ENCODE measurements at regions not wholly inside any gene's neighbourhood (a gene's known extent, or its start where the extent isn't known, plus 50 kb on each side); places are given as distances from the start of the nearest gene placed in this dataset.

DNA sequence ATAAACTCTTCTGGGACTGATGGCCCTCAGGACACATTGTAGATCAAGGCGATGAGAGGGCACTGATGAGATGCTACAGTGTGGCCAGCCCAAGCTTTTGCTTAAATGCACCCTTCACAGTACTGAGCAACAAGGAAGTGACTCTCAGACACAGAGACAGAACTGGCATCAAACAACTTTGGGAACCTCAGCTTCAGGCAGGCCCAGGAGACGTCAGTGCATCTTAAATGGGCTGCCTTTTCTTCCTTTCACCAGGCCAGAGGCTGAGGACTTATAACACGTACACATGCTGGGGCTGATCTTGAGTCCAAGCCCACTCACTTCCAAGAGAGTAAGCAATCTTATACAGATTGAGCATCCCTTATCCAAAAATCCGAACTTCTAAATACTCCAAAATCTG, 386.1 kb upstream of the C16orf82 start:
- H3K27me3 ChIP-seq (ENCODE audit: control insufficient read depth in 1 of 2, insufficient read depth in 2 of 2, low read length in 2 of 2) = no peaks in the 10 kb centered on the region
- ATAC-seq = no peak
- no peak for DNase-seq (ENCODE audit: low spot score)
- H3K4me2 ChIP-seq (ENCODE audit: low read depth, low read length) = no peak overlapping the region
- no peak overlapping the region for H3K4me3 ChIP-seq (replicated peaks in 1 of 3; ENCODE audit: insufficient read depth in 1 of 3, low read depth in 2 of 3, low read length in 3 of 3)
- FAIRE-seq = no peak
- no peaks in the 10 kb centered on the region for H3K79me2 ChIP-seq (ENCODE audit: insufficient read depth, low read length)
- CTCF ChIA-PET (ENCODE audit: low intra/inter-chr PET ratio, low total read pairs) = no interaction called here
- no TSS peak for BruUV-seq (replicated peaks)
- POLR2A ChIA-PET = no interaction called here
- H4K20me1 ChIP-seq (ENCODE audit: insufficient read depth, low read length) = no peaks in the 10 kb centered on the region
- no peaks in the 10 kb centered on the region for H3K4me1 ChIP-seq (ENCODE audit: insufficient read depth, low read length)
- H3K9me3 ChIP-seq (ENCODE audit: low read length) = no peaks in the 10 kb centered on the region
- no peak overlapping the region for H3K9ac ChIP-seq (ENCODE audit: insufficient read depth, low read depth, low read length)
- H3K36me3 ChIP-seq (replicated peaks in 1 of 2; ENCODE audit: control insufficient read depth in 1 of 2, insufficient read depth in 2 of 2, low read length in 2 of 2) = no peaks in the 10 kb centered on the region
- in situ Hi-C loops (cut with HindIII; ENCODE audit: extremely low pct_ligation_motif_present, low pct_unique_long_range_greater_than_20kb) = no loop called here
- no peak overlapping the region for H3K27ac ChIP-seq (ENCODE audit: extremely low read length, insufficient read depth, low read length)
- intact Hi-C loops (cut with micrococcal nuclease; ENCODE audit: unreplicated experiment) = no loop called here
- TF ChIP-seq RARA (CRISPR knock-in tag; IDR thresholded peaks at IDR 0.05) (no peak), MTA3 (CRISPR knock-in tag; IDR thresholded peaks at IDR 0.05) (no peak), ZNF468 (CRISPR knock-in tag; IDR thresholded peaks at IDR 0.05) (no peak), ZFAT (CRISPR knock-in tag; conservative IDR thresholded peaks at IDR 0.05) (no peak), ATF5 (CRISPR knock-in tag; IDR thresholded peaks at IDR 0.05; ENCODE audit: low read depth) (no peak), KAT7 (CRISPR knock-in tag; IDR thresholded peaks at IDR 0.05; ENCODE audit: borderline replicate concordance) (no peak)
- no peak overlapping the region for H2AFZ ChIP-seq (ENCODE audit: low read length)
- 0% methylated on average over 4 of the region's 4 CpGs for WGBS (ENCODE audit: low lambda C conversion rate)

GRCh38 chr16:26688105-26688504, 378.6 kb upstream of the C16orf82 start:
- 0 out of 5 replicates have a peak, but pooled peaks cover 0 to 7% of the 10 kb centered on the region in 2 experiments for H3K27me3 ChIP-seq (ENCODE audit: control insufficient read depth in 1 of 2, insufficient read depth in 2 of 2, low read length in 2 of 2)
- no peak for ATAC-seq
- BruUV-seq (replicated peaks) = no TSS peak
- ChIA-PET POLR2A (no interaction called here), CTCF (ENCODE audit: low intra/inter-chr PET ratio, low total read pairs) (no interaction called here)
- H3K9ac ChIP-seq (ENCODE audit: insufficient read depth, low read depth, low read length) = no peak overlapping the region
- no peak overlapping the region for H2AFZ ChIP-seq (ENCODE audit: low read length)
- FAIRE-seq = no peak
- H3K36me3 ChIP-seq (replicated peaks in 1 of 2; ENCODE audit: control insufficient read depth in 1 of 2, insufficient read depth in 2 of 2, low read length in 2 of 2) = no peaks in the 10 kb centered on the region
- intact Hi-C loops (cut with micrococcal nuclease; ENCODE audit: unreplicated experiment) (no loop called here), in situ Hi-C loops (cut with HindIII; ENCODE audit: extremely low pct_ligation_motif_present, low pct_unique_long_range_greater_than_20kb) (no loop called here)
- H3K4me3 ChIP-seq (replicated peaks in 1 of 3; ENCODE audit: insufficient read depth in 1 of 3, low read depth in 2 of 3, low read length in 3 of 3) = no peak overlapping the region
- no peaks in the 10 kb centered on the region for H3K9me3 ChIP-seq (ENCODE audit: low read length)
- H3K79me2 ChIP-seq (ENCODE audit: insufficient read depth, low read length) = no peaks in the 10 kb centered on the region
- no peak for DNase-seq (ENCODE audit: low spot score)
- no peaks in the 10 kb centered on the region for H3K4me1 ChIP-seq (ENCODE audit: insufficient read depth, low read length)
- no peak overlapping the region for H3K27ac ChIP-seq (ENCODE audit: extremely low read length, insufficient read depth, low read length)
- TF ChIP-seq ZNF790 (CRISPR knock-in tag; IDR thresholded peaks at IDR 0.05; ENCODE audit: borderline replicate concordance) (no peak), PCBP1 (IDR thresholded peaks at IDR 0.05; ENCODE audit: borderline replicate concordance, low read depth, low read length) (no peak), ZNF660 (CRISPR knock-in tag; IDR thresholded peaks at IDR 0.05; ENCODE audit: borderline replicate concordance, low read depth) (no peak)
- no peak overlapping the region for H3K4me2 ChIP-seq (ENCODE audit: low read depth, low read length)
- H4K20me1 ChIP-seq (ENCODE audit: insufficient read depth, low read length) = no peaks in the 10 kb centered on the region
- 4% methylated on average over 2 of the region's 2 CpGs for WGBS (ENCODE audit: low lambda C conversion rate)

All from HepG2 (cell line).